PFSK-1 (cell line): ENCODE measurements at regions not wholly inside any gene's neighbourhood (a gene's known extent, or its start where the extent isn't known, plus 50 kb on each side); places are given as distances from the start of the nearest gene placed in this dataset.

Source experiments
- POLR2AphosphoS5 ChIP-seq: IDR thresholded peaks from 2 replicates; pipeline ENCODE4 v1.6.1; 2012; ENCODE audit warnings: low read depth, mild to moderate bottlenecking, control low read depth, low read length, moderate library complexity
- TAF1 ChIP-seq: IDR thresholded peaks from 2 replicates; pipeline ENCODE4 v1.6.1; 2012; ENCODE audit warnings: low read length, control low read depth, borderline replicate concordance; ENCODE audit not compliant: insufficient read depth
- TF ChIP-seq, protein P1 (sequence below), 2 experiments: IDR thresholded peaks; 2 replicates each; pipeline versions ENCODE4 v1.6.1 to v1.8.0; 2011 to 2012; ENCODE audit warnings: low read depth in 2 of 2, low read length in 2 of 2, control low read depth in 1 of 2, inconsistent platforms in 1 of 2, mild to moderate bottlenecking in 1 of 2, moderate library complexity in 1 of 2; ENCODE audit not compliant: insufficient read depth in 1 of 2

DNA sequence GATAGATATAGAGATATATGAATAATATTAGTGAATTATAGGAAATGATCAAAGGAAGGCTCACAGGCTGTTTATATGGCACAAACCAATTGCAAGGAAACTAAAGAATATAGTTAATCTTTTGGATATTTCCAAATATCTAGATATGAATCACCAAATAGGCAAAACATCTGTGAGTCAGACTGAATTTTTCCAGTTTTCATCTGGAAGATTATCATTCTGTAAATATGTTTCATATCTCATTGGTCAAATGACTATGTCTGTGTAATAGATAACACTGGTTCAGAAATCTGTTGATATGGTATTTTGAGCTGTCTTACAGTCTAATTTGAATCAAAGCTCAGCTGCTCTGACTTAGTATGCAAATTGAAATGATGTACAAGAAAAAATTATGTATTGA is 303.6 kb downstream of the FAM133A start:
- TF ChIP-seq TAF1 (no peak), POLR2AphosphoS5 (no peak)
- TF ChIP-seq, protein P1, sequence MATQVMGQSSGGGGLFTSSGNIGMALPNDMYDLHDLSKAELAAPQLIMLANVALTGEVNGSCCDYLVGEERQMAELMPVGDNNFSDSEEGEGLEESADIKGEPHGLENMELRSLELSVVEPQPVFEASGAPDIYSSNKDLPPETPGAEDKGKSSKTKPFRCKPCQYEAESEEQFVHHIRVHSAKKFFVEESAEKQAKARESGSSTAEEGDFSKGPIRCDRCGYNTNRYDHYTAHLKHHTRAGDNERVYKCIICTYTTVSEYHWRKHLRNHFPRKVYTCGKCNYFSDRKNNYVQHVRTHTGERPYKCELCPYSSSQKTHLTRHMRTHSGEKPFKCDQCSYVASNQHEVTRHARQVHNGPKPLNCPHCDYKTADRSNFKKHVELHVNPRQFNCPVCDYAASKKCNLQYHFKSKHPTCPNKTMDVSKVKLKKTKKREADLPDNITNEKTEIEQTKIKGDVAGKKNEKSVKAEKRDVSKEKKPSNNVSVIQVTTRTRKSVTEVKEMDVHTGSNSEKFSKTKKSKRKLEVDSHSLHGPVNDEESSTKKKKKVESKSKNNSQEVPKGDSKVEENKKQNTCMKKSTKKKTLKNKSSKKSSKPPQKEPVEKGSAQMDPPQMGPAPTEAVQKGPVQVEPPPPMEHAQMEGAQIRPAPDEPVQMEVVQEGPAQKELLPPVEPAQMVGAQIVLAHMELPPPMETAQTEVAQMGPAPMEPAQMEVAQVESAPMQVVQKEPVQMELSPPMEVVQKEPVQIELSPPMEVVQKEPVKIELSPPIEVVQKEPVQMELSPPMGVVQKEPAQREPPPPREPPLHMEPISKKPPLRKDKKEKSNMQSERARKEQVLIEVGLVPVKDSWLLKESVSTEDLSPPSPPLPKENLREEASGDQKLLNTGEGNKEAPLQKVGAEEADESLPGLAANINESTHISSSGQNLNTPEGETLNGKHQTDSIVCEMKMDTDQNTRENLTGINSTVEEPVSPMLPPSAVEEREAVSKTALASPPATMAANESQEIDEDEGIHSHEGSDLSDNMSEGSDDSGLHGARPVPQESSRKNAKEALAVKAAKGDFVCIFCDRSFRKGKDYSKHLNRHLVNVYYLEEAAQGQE (IDR thresholded peaks at IDR 0.05; ENCODE audit: insufficient read depth in 1 of 2, low read depth in 2 of 2, low read length in 2 of 2), result no peak
